ENCODE measurements at regions not wholly inside any gene's neighbourhood (a gene's known extent, or its start where the extent isn't known, plus 50 kb on each side); places are given as distances from the start of the nearest gene placed in this dataset.

- Histone ChIP-seq H3K4me2 (ENCODE audit: insufficient read depth in 1 of 2, low read depth in 2 of 2, low read length in 2 of 2) (no peak overlapping the region), H4K8ac (ENCODE audit: extremely low read depth, insufficient read depth, low read length) (no peak overlapping the region), H3K9ac (replicated peaks in 1 of 4; ENCODE audit: extremely low read depth in 1 of 4, low read depth in 3 of 4, low read length in 3 of 4) (no peak overlapping the region), H3K18ac (ENCODE audit: extremely low read depth, low read length) (no peak overlapping the region), H2BK20ac (ENCODE audit: low read length) (no peak overlapping the region), H3K79me2 (ENCODE audit: control insufficient read depth in 1 of 2, insufficient read depth in 2 of 2, low read length in 2 of 2) (no peaks in the 10 kb centered on the region), H3K4me3 (ENCODE audit: extremely low read depth in 1 of 4, insufficient read depth in 2 of 4, low read depth in 3 of 4, low read length in 4 of 4) (no peak overlapping the region), H2BK5ac (ENCODE audit: low read depth, low read length) (no peak overlapping the region), H4K20me1 (replicated peaks in 1 of 2; ENCODE audit: control insufficient read depth in 1 of 2, insufficient read depth in 2 of 2, low read length in 2 of 2) (no peaks in the 10 kb centered on the region), H3K79me1 (ENCODE audit: low read depth, low read length) (no peaks in the 10 kb centered on the region), H2AK5ac (ENCODE audit: low read depth, low read length) (no peak overlapping the region), H3K27me3 (replicated peaks in 1 of 4; ENCODE audit: control insufficient read depth in 3 of 4, extremely low read depth in 1 of 4, insufficient read depth in 3 of 4, low read length in 3 of 4) (no peaks in the 10 kb centered on the region), H3K23me2 (ENCODE audit: low read depth, low read length) (no peaks in the 10 kb centered on the region), H3K9me3 (ENCODE audit: insufficient read depth in 2 of 2, low read depth in 1 of 2, low read length in 1 of 2) (no peaks in the 10 kb centered on the region), H2BK120ac (replicated peaks; ENCODE audit: low read depth, low read length) (no peak overlapping the region), H3K23ac (ENCODE audit: insufficient read length) (no peak overlapping the region), H4K91ac (replicated peaks; ENCODE audit: insufficient read length, low read length) (no peak overlapping the region), H3K56ac (replicated peaks; ENCODE audit: insufficient read length, low read depth, low read length) (no peak overlapping the region), H3K14ac (ENCODE audit: insufficient read length) (no peak overlapping the region), H4K5ac (ENCODE audit: insufficient read length, low read depth, low read length) (no peak overlapping the region), H3K27ac (ENCODE audit: low read depth, low read length) (no peak overlapping the region), H3K36me3 (ENCODE audit: control insufficient read depth in 2 of 4, insufficient read depth in 4 of 4, low read length in 3 of 4) (no peaks in the 10 kb centered on the region; a peak in 1 of 8 replicates), H2AFZ (ENCODE audit: low read length) (no peak overlapping the region), H2BK15ac (ENCODE audit: low read length) (no peak overlapping the region), H2BK12ac (ENCODE audit: low read depth, low read length) (no peak overlapping the region), H3K4me1 (replicated peaks in 1 of 4; ENCODE audit: control insufficient read depth in 3 of 4, insufficient read depth in 4 of 4, low read length in 3 of 4) (no peaks in the 10 kb centered on the region; a peak in 1 of 7 replicates), H3K4ac (replicated peaks; ENCODE audit: insufficient read length, low read depth, low read length) (no peak overlapping the region)
- POLR2A ChIA-PET (ENCODE audit: partially characterized antibody): no interaction called here
- FAIRE-seq (no peak), DNase-seq (ENCODE audit: low read depth in 1 of 2, low spot score in 2 of 2) (no peak)
- 88% methylated on average over 2 of the region's 2 CpGs; no CpG with 5 or more reads in 1 of the 2 experiments for WGBS, 2 experiments (ENCODE audit: extremely low coverage in 1 of 2, insufficient coverage in 1 of 2, insufficient read length in 1 of 2, insufficient replicate concordance in 2 of 2, low coverage in 1 of 2, low lambda C conversion rate in 2 of 2, missing lambda C conversion rate in 1 of 2)
- CTCF ChIA-PET (ENCODE audit: partially characterized antibody): interaction anchor here (0.5 to 5.7 kb wide), 25 partner anchors 8 to 807 kb away, joined by 3 to 54 read pairs (median 5); no protein-coding TSS in a partner anchor
- TF ChIP-seq CTCF (IDR thresholded peaks at IDR 0.05; ENCODE audit: control extremely low read depth in 1 of 3, insufficient read depth in 1 of 3, low read depth in 1 of 3, low read length in 3 of 3) (peak in 2 of 3 experiments; percentile 11 to 20; a peak in 2 of 4 replicates), SRF (IDR thresholded peaks at IDR 0.05; ENCODE audit: low read depth, low read length) (no peak), RAD21 (IDR thresholded peaks at IDR 0.05 in 1 of 2, conservative IDR thresholded peaks at IDR 0.05 in 1 of 2; ENCODE audit: low read depth in 2 of 2, low read length in 2 of 2) (peak; percentile 7 to 28; a peak in 1 of 4 replicates), POU5F1 (IDR thresholded peaks at IDR 0.05; ENCODE audit: low read depth, low read length) (no peak), ATF2 (IDR thresholded peaks at IDR 0.05; ENCODE audit: low read length) (no peak)
Measured at GRCh38 chr5:10031817-10032216, 217.9 kb downstream of the ATPSCKMT start.
